ENCODE measurements at regions not wholly inside any gene's neighbourhood (a gene's known extent, or its start where the extent isn't known, plus 50 kb on each side); places are given as distances from the start of the nearest gene placed in this dataset.

- no peak for TF ChIP-seq ZSCAN29 (IDR thresholded peaks at IDR 0.05)
- no peak for TF ChIP-seq ZBTB26 (CRISPR knock-in tag; IDR thresholded peaks at IDR 0.05)
- TF ChIP-seq NONO (IDR thresholded peaks at IDR 0.05; ENCODE audit: low read depth in 2 of 2, low read length in 1 of 2) = no peak
- no peak for TF ChIP-seq HCFC1 (IDR thresholded peaks at IDR 0.05; ENCODE audit: low read depth, low read length)
- no peak for TF ChIP-seq ZNF232 (CRISPR knock-in tag; IDR thresholded peaks at IDR 0.05)
- no peak for TF ChIP-seq ZNF586 (CRISPR knock-in tag; conservative IDR thresholded peaks at IDR 0.05)
- TF ChIP-seq SUPT5H (IDR thresholded peaks at IDR 0.05) = no peak
- TF ChIP-seq POLR2B (IDR thresholded peaks at IDR 0.05; ENCODE audit: low read depth, partially characterized antibody) = no peak
These were observed 178.3 kb upstream of the LAMA2 start for GRCh38 chr6:128704601-128705000.
